VCaP (cell line): ENCODE measurements at regions not wholly inside any gene's neighbourhood (a gene's known extent, or its start where the extent isn't known, plus 50 kb on each side); places are given as distances from the start of the nearest gene placed in this dataset.
"Not testable (repeated sequence)": the region's sequence is repeated elsewhere in the genome, so short reads cannot be mapped to it uniquely, and the experiment has no call there.

ENCODE experiments used
- H3K27ac ChIP-seq: fragments of 450-650 bp; 2 replicates; pipeline ENCODE4 v1.5.1; 2017
- CTCF ChIP-seq: fragments of 450-650 bp; conservative IDR thresholded peaks from 2 replicates; pipeline ENCODE4 v1.5.1; 2017; ENCODE audit warnings: mild to moderate bottlenecking, moderate library complexity

- no peak for TF ChIP-seq CTCF
- no peak overlapping the region for H3K27ac ChIP-seq
These were observed 412.4 kb downstream of the NTRK2 start for GRCh38 chr9:85081963-85082362.

- H3K27ac ChIP-seq: no peak overlapping the region
- no peak for TF ChIP-seq CTCF
These were observed 409.8 kb downstream of the NTRK2 start for GRCh38 chr9:85079349-85079748.

GRCh38 chr9:85077944-85078343, 408.4 kb downstream of the NTRK2 start:
- TF ChIP-seq CTCF: no peak
- H3K27ac ChIP-seq: no peak overlapping the region

- not testable (repeated sequence) for H3K27ac ChIP-seq
These were observed 407.6 kb downstream of the NTRK2 start for GRCh38 chr9:85077146-85077545.
